SK-N-SH treated with all-trans-retinoic acid at 6 μM for 48 hours (cell line): ENCODE measurements at regions not wholly inside any gene's neighbourhood (a gene's known extent, or its start where the extent isn't known, plus 50 kb on each side); places are given as distances from the start of the nearest gene placed in this dataset.
"Not testable (repeated sequence)": the region's sequence is repeated elsewhere in the genome, so short reads cannot be mapped to it uniquely, and the experiment has no call there.

Experiments
- ATAC-seq: fragments of 200-7000 bp; cut with Tn5 transposase; 3 replicates; pipeline ENCODE4 v1.9.1; 2020; ENCODE audit warnings: mild to moderate bottlenecking, moderate library complexity
- ARNTL ChIP-seq: fragments of 450-650 bp; formaldehyde crosslinking; IDR thresholded peaks from 2 replicates; pipeline ENCODE4 v1.5.0; 2020; ENCODE audit warnings: low read depth, mild to moderate bottlenecking, moderate library complexity, borderline replicate concordance
- BACH2 ChIP-seq: fragments of 250-450 bp; sonication (Bioruptor Pico); IDR thresholded peaks from 2 replicates; pipeline ENCODE4 v1.9.0; 2021; ENCODE audit warnings: mild to moderate bottlenecking, borderline replicate concordance
- GLIS3 ChIP-seq: fragments of 250-450 bp; sonication (Bioruptor Pico); IDR thresholded peaks from 2 replicates; pipeline ENCODE4 v1.5.0; 2020; ENCODE audit warnings: mild to moderate bottlenecking, moderate library complexity
- ISL1 ChIP-seq: fragments of 250-450 bp; sonication (Bioruptor Pico); IDR thresholded peaks from 2 replicates; pipeline ENCODE4 v2.1.2; 2022; ENCODE audit warnings: mild to moderate bottlenecking, moderate library complexity
- OSR1 ChIP-seq: fragments of 250-450 bp; sonication (Bioruptor Pico); IDR thresholded peaks from 2 replicates; pipeline ENCODE4 v1.8.0; 2022; ENCODE audit warnings: moderate library complexity, mild to moderate bottlenecking, inconsistent platforms
- RARB ChIP-seq: fragments of 250-450 bp; sonication (Bioruptor Pico); IDR thresholded peaks from 2 replicates; pipeline ENCODE4 v1.8.0; 2021; ENCODE audit warnings: mild to moderate bottlenecking, moderate library complexity
- SNAI2 ChIP-seq: fragments of 250-450 bp; sonication (Bioruptor Pico); IDR thresholded peaks from 2 replicates; pipeline ENCODE4 v1.5.0; 2020; ENCODE audit warnings: mild to moderate bottlenecking, moderate library complexity
- TCF4 ChIP-seq: fragments of 250-450 bp; sonication (Bioruptor Pico); IDR thresholded peaks from 2 replicates; pipeline ENCODE4 v1.8.0; 2021; ENCODE audit warnings: mild to moderate bottlenecking, moderate library complexity, borderline replicate concordance
- ZC3H10 ChIP-seq: fragments of 250-450 bp; sonication (Bioruptor Pico); IDR thresholded peaks from 2 replicates; pipeline ENCODE4 v1.5.1; 2021; ENCODE audit warnings: mild to moderate bottlenecking, moderate library complexity
- ZFP3 ChIP-seq: fragments of 250-450 bp; sonication (Bioruptor Pico); IDR thresholded peaks from 2 replicates; pipeline ENCODE4 v1.5.0; 2020; ENCODE audit warnings: mild to moderate bottlenecking, moderate library complexity
- ZNF565 ChIP-seq: fragments of 450-650 bp; formaldehyde crosslinking; conservative IDR thresholded peaks from 2 replicates; pipeline ENCODE4 v1.5.0; 2020; ENCODE audit warnings: low read depth, mild to moderate bottlenecking, moderate library complexity
- ZNF70 ChIP-seq: fragments of 450-650 bp; formaldehyde crosslinking; IDR thresholded peaks from 2 replicates; pipeline ENCODE4 v1.5.0; 2020; ENCODE audit warnings: mild to moderate bottlenecking, moderate library complexity
- ZNF8 ChIP-seq: fragments of 450-650 bp; formaldehyde crosslinking; IDR thresholded peaks from 2 replicates; pipeline ENCODE4 v1.5.0; 2020; ENCODE audit warnings: mild to moderate bottlenecking, moderate library complexity
- TF ChIP-seq, protein P1 (sequence below): fragments of 250-450 bp; sonication (Bioruptor Pico); IDR thresholded peaks from 2 replicates; pipeline ENCODE4 v1.5.0; 2020; ENCODE audit warnings: mild to moderate bottlenecking, moderate library complexity
- TF ChIP-seq, protein P2 (sequence below): fragments of 250-450 bp; sonication (Bioruptor Pico); IDR thresholded peaks from 2 replicates; pipeline ENCODE4 v1.5.1; 2020; ENCODE audit warnings: low read depth, mild to moderate bottlenecking, moderate library complexity
- TF ChIP-seq, protein P3 (sequence below): fragments of 250-450 bp; sonication (Bioruptor Pico); IDR thresholded peaks from 2 replicates; pipeline ENCODE4 v1.5.1; 2021; ENCODE audit warnings: mild to moderate bottlenecking, moderate library complexity
- TF ChIP-seq, protein P4 (sequence below): fragments of 250-450 bp; sonication (Bioruptor Pico); IDR thresholded peaks from 2 replicates; pipeline ENCODE4 v1.8.0; 2020; ENCODE audit warnings: mild to moderate bottlenecking, moderate library complexity, borderline replicate concordance

DNA sequence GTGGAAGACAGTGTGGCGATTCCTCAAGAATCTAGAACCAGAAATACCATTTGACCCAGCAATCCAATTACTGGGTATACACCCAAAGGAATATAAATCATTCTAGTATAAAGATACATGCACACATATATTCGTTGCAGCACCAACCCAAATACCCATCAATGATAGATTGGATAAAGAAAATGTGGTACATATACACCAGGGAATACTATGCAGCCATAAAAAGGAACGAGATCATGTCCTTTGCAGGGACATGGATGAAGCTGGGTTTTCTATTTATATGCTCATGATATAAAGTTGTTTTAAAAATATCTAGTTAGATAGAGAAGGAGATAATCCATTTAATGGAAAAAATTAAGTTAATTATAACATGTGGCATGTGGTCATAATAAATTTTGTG is 186.5 kb downstream of the HS3ST3A1 start:
- peak; percentile 98 for TF ChIP-seq ZNF8
- ATAC-seq: not testable (repeated sequence)

DNA sequence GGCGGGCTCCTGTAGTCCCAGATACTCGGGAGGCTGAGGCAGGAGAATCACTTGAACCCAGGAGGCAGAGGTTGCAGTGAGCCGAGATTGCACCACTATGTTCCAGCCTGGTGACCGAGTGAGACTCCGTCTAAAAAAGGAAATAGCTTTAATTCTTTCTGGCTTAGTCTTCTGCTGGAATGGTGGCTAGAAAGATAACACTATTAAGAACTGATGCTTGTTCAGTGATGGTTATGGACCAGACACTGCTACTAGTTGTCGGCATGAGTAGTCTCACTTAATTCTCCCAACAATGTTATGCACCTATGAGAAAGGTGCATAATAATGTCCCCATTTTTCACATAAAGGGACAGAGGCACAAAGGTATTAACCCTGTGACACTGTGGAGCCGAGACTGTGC is 188.7 kb downstream of the HS3ST3A1 start:
- no peak for TF ChIP-seq ZNF70 (CRISPR knock-in tag)
- no peak for TF ChIP-seq ZNF8
- TF ChIP-seq, protein P1, sequence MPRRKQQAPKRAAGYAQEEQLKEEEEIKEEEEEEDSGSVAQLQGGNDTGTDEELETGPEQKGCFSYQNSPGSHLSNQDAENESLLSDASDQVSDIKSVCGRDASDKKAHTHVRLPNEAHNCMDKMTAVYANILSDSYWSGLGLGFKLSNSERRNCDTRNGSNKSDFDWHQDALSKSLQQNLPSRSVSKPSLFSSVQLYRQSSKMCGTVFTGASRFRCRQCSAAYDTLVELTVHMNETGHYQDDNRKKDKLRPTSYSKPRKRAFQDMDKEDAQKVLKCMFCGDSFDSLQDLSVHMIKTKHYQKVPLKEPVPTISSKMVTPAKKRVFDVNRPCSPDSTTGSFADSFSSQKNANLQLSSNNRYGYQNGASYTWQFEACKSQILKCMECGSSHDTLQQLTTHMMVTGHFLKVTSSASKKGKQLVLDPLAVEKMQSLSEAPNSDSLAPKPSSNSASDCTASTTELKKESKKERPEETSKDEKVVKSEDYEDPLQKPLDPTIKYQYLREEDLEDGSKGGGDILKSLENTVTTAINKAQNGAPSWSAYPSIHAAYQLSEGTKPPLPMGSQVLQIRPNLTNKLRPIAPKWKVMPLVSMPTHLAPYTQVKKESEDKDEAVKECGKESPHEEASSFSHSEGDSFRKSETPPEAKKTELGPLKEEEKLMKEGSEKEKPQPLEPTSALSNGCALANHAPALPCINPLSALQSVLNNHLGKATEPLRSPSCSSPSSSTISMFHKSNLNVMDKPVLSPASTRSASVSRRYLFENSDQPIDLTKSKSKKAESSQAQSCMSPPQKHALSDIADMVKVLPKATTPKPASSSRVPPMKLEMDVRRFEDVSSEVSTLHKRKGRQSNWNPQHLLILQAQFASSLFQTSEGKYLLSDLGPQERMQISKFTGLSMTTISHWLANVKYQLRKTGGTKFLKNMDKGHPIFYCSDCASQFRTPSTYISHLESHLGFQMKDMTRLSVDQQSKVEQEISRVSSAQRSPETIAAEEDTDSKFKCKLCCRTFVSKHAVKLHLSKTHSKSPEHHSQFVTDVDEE (CRISPR knock-in tag): no peak
- TF ChIP-seq, protein P2, sequence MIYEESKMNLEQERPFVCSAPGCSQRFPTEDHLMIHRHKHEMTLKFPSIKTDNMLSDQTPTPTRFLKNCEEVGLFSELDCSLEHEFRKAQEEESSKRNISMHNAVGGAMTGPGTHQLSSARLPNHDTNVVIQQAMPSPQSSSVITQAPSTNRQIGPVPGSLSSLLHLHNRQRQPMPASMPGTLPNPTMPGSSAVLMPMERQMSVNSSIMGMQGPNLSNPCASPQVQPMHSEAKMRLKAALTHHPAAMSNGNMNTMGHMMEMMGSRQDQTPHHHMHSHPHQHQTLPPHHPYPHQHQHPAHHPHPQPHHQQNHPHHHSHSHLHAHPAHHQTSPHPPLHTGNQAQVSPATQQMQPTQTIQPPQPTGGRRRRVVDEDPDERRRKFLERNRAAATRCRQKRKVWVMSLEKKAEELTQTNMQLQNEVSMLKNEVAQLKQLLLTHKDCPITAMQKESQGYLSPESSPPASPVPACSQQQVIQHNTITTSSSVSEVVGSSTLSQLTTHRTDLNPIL (CRISPR knock-in tag): no peak
- TF ChIP-seq ZNF565 (CRISPR knock-in tag): no peak
- no peak for TF ChIP-seq GLIS3 (CRISPR knock-in tag)
- no peak for TF ChIP-seq ISL1 (CRISPR knock-in tag)
- no peak for TF ChIP-seq ZFP3 (CRISPR knock-in tag)
- no peak for TF ChIP-seq BACH2
- TF ChIP-seq RARB (CRISPR knock-in tag): no peak
- ATAC-seq: peak; percentile 17; the same call in 1 of the 3 replicates

DNA sequence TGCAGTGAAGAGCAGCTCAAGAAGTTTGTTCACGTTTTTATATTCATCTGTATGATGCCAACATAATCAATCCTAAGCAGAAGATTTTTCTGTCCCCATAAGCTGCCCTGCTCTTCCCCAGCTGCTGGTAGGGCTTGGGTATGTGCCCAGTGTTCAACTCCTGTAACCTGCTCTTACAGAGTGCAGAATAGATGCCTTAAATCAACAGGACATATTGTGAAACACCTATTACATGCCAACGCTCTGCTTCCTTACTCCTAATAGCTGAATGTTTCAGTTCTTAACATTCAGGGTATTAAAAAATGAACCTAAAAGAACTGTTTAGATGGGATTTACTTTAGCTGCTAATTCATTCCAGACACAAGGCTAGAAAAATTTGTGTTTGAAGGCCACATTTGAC is 190.9 kb downstream of the HS3ST3A1 start:
- no peak for TF ChIP-seq SNAI2 (CRISPR knock-in tag)
- TF ChIP-seq, protein P3, sequence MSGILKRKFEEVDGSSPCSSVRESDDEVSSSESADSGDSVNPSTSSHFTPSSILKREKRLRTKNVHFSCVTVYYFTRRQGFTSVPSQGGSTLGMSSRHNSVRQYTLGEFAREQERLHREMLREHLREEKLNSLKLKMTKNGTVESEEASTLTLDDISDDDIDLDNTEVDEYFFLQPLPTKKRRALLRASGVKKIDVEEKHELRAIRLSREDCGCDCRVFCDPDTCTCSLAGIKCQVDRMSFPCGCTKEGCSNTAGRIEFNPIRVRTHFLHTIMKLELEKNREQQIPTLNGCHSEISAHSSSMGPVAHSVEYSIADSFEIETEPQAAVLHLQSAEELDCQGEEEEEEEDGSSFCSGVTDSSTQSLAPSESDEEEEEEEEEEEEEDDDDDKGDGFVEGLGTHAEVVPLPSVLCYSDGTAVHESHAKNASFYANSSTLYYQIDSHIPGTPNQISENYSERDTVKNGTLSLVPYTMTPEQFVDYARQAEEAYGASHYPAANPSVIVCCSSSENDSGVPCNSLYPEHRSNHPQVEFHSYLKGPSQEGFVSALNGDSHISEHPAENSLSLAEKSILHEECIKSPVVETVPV (CRISPR knock-in tag): no peak
- TF ChIP-seq ZNF70 (CRISPR knock-in tag): no peak
- no peak for TF ChIP-seq ISL1 (CRISPR knock-in tag)
- TF ChIP-seq ARNTL: no peak
- no peak for TF ChIP-seq TCF4 (CRISPR knock-in tag)
- no peak for TF ChIP-seq OSR1 (CRISPR knock-in tag)
- TF ChIP-seq, protein P4, sequence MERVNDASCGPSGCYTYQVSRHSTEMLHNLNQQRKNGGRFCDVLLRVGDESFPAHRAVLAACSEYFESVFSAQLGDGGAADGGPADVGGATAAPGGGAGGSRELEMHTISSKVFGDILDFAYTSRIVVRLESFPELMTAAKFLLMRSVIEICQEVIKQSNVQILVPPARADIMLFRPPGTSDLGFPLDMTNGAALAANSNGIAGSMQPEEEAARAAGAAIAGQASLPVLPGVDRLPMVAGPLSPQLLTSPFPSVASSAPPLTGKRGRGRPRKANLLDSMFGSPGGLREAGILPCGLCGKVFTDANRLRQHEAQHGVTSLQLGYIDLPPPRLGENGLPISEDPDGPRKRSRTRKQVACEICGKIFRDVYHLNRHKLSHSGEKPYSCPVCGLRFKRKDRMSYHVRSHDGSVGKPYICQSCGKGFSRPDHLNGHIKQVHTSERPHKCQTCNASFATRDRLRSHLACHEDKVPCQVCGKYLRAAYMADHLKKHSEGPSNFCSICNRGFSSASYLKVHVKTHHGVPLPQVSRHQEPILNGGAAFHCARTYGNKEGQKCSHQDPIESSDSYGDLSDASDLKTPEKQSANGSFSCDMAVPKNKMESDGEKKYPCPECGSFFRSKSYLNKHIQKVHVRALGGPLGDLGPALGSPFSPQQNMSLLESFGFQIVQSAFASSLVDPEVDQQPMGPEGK (CRISPR knock-in tag): no peak
- no peak for TF ChIP-seq ZC3H10 (CRISPR knock-in tag)
- TF ChIP-seq, protein P2 (CRISPR knock-in tag): no peak
- TF ChIP-seq, all 23 proteins: peak for 0
- ATAC-seq: peak; percentile 41; the same call in 2 of the 3 replicates

DNA sequence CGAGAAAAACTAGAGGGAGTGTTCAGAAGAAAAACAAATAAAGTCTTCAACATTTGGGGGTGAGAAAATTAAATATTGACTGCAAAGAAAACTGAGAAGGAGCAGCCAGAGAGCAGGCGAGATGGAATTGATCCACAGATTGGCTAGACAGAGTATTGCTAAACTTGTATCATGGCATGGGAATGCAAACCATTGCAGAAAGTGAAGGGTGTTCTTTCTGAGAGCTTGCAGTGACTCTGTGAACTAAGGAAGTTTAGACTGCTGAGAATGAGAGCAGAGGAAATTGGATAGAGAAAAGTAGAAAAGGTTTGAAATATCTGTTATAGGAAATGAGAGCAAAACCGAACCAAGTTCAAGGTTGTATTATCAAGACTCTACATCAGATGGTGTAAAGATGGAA is 191.5 kb downstream of the HS3ST3A1 start:
- TF ChIP-seq, protein P1 (CRISPR knock-in tag): no peak
- TF ChIP-seq ZNF565 (CRISPR knock-in tag) (no peak), BACH2 (no peak), SNAI2 (CRISPR knock-in tag) (no peak), TCF4 (CRISPR knock-in tag) (no peak), ISL1 (CRISPR knock-in tag) (no peak)
- ATAC-seq: no peak
